GM19468 (cell line): ENCODE measurements at regions not wholly inside any gene's neighbourhood (a gene's known extent, or its start where the extent isn't known, plus 50 kb on each side); places are given as distances from the start of the nearest gene placed in this dataset.
"Not testable (repeated sequence)": the region's sequence is repeated elsewhere in the genome, so short reads cannot be mapped to it uniquely, and the experiment has no call there.

Source experiments
- ATAC-seq: cut with Tn5 transposase; IDR thresholded peaks from one replicate; pipeline ENCODE4 v1.9.1; 2021; ENCODE audit warnings: mild to moderate bottlenecking, moderate library complexity, moderate number of reproducible peaks; ENCODE audit not compliant: unreplicated experiment; ENCODE audit errors: extremely low read depth

- ATAC-seq, result no peak
Measured at GRCh38 chr16:86220561-86220960, 289.8 kb upstream of the FOXF1 start.

- no peak for ATAC-seq
Measured at GRCh38 chr16:86221085-86221484, 289.2 kb upstream of the FOXF1 start.

GRCh38 chr16:86222547-86222946, 287.8 kb upstream of the FOXF1 start:
- ATAC-seq, result no peak

GRCh38 chr16:86222965-86223551, 287.3 kb upstream of the FOXF1 start:
- no peak for ATAC-seq

GRCh38 chr16:86224126-86224525, 286.2 kb upstream of the FOXF1 start:
- no peak for ATAC-seq

GRCh38 chr16:86224629-86225028, 285.7 kb upstream of the FOXF1 start:
- no peak for ATAC-seq

- no peak for ATAC-seq
Measured at GRCh38 chr16:86225905-86226371, 284.4 kb upstream of the FOXF1 start.

GRCh38 chr16:86227041-86227440, 283.3 kb upstream of the FOXF1 start:
- no peak for ATAC-seq

- ATAC-seq, result no peak
Measured at GRCh38 chr16:86227801-86228200, 282.5 kb upstream of the FOXF1 start.

GRCh38 chr16:86228713-86229112, 281.6 kb upstream of the FOXF1 start:
- ATAC-seq, result no peak

GRCh38 chr16:86229283-86229682, 281.0 kb upstream of the FOXF1 start:
- no peak for ATAC-seq

GRCh38 chr16:86229866-86230656, 280.3 kb upstream of the FOXF1 start:
- ATAC-seq, result no peak

GRCh38 chr16:86231321-86231995, 278.9 kb upstream of the FOXF1 start:
- ATAC-seq, result no peak

- no peak for ATAC-seq
Measured at GRCh38 chr16:86231996-86232350, 278.4 kb upstream of the FOXF1 start.

- no peak for ATAC-seq
Measured at GRCh38 chr16:86232496-86232895, 277.8 kb upstream of the FOXF1 start.

GRCh38 chr16:86233506-86233905, 276.8 kb upstream of the FOXF1 start:
- ATAC-seq, result not testable (repeated sequence)

GRCh38 chr16:86239381-86239780, 270.9 kb upstream of the FOXF1 start:
- ATAC-seq, result no peak

GRCh38 chr16:86240716-86241363, 269.5 kb upstream of the FOXF1 start:
- ATAC-seq, result no peak

- ATAC-seq, result no peak
Measured at GRCh38 chr16:86241681-86242080, 268.6 kb upstream of the FOXF1 start.

- ATAC-seq, result no peak
Measured at GRCh38 chr16:86242244-86243122, 267.8 kb upstream of the FOXF1 start.
